Dedifferentiated amniotic fluid mesenchymal stem cell (primary cell): ENCODE measurements at regions not wholly inside any gene's neighbourhood (a gene's known extent, or its start where the extent isn't known, plus 50 kb on each side); places are given as distances from the start of the nearest gene placed in this dataset.
A peak's percentile ranks its signal among the peaks of the same experiment; 100 is the strongest.

ENCODE experiments used
- DNase-seq: peaks from one replicate; pipeline ENCODE4 v3.0.0-alpha.2; 2016; ENCODE audit errors: extremely low spot score

DNA sequence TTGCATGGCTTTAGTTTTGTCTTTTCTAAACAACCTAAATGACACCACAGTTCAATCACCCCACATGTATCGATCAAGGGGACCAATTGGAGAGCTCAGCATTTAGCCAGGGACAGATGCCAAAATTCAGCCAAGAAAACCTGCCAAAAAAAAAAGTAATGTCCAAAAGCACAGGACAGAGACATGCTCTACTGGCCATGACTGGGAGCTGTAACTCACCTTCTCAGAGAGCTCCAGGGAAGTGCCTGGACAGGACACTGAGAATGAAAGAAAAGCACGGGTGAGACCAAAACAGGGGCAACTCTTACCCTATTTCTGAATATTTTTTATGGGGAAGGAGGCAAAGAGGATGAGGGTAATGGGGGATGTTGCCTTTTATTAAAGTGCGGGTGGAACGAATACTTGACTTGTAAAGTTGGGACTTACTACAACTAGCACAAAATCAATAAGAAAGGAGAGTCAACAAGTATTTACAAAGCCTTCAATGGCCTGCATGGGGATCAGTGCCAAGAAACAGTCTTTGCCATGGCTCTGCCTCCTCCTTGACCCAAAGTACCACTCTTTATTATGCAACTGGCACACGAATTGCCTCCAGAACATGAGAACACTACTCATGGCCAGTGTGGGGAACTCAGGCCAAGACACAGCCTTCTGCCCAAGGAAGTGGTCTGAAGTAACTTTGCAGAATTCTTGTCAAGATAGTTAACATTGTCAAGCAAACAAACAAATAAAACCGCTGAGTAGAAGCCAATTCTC, 72.9 kb upstream of the HK2 start:
- no peak for DNase-seq

DNA sequence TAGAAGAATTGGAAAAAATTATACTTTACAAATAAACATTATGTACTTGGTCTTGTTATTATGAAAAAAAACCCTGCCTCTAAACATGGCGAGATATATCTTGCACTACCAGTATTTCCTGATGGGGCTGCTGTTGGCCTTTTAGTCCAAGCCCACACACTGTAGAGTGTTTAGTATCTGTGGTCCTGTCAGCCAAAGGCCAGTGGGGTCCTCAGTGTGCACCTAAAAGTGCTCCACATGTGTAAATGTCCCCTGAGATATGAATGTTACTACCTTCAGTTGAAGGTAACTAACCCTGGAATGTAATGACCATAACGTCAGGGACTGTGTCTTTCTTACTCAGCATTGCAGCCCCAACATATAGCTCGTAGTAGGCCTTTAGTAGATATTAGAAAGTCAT, 71.1 kb upstream of the HK2 start:
- DNase-seq, result no peak

GRCh38 chr2:74763962-74764428, 69.9 kb upstream of the HK2 start:
- no peak for DNase-seq

DNA sequence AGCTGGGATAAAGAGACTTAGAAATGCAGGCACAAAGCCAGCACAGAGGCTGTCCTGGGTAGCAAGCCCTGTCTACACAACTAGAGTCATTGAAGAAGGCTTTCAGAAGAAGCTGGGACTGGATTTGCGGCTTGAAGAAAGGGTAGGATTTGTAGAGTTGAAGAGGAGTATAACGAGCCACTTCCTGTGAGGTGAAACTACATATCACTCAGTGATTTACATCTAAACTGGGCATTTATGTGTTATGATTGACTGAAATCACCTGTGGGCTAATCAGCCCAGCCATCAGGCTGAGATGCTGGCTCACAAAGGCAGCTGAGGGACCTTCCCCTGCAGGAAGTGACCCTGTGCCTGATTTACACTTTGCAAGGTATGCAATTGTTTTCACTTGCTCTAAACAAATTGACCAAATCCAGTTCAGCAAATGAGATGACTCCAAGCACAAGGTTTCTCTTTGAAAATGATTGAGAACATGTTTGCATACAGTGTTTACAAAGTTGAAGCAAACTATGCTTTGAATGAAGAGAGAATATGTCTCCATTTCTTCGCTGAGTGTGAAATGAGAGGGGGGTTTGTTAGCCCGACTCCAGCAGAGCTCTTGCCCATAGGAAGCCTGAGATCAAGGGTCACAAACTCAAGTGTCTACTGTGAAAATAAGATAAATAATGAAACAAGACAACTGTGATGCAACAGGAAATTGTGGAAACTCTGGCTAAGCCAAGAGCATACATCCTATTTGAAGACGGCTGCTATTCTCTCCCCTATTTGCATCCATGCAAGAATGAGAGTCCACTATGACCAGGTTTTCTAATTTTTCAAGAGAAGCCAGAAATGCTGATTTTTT, 69.3 kb upstream of the HK2 start:
- no peak for DNase-seq

GRCh38 chr2:74766780-74767179, 67.1 kb upstream of the HK2 start:
- DNase-seq, result no peak

GRCh38 chr2:74767618-74768017, 66.3 kb upstream of the HK2 start:
- no peak for DNase-seq

- DNase-seq, result peak; percentile 70
Observed at GRCh38 chr2:74768401-74768914, 65.5 kb upstream of the HK2 start.

- DNase-seq, result no peak
Observed at GRCh38 chr2:74772046-74772445, 61.9 kb upstream of the HK2 start.

GRCh38 chr2:74777161-74777900, 56.6 kb upstream of the HK2 start:
- DNase-seq, result no peak

DNA sequence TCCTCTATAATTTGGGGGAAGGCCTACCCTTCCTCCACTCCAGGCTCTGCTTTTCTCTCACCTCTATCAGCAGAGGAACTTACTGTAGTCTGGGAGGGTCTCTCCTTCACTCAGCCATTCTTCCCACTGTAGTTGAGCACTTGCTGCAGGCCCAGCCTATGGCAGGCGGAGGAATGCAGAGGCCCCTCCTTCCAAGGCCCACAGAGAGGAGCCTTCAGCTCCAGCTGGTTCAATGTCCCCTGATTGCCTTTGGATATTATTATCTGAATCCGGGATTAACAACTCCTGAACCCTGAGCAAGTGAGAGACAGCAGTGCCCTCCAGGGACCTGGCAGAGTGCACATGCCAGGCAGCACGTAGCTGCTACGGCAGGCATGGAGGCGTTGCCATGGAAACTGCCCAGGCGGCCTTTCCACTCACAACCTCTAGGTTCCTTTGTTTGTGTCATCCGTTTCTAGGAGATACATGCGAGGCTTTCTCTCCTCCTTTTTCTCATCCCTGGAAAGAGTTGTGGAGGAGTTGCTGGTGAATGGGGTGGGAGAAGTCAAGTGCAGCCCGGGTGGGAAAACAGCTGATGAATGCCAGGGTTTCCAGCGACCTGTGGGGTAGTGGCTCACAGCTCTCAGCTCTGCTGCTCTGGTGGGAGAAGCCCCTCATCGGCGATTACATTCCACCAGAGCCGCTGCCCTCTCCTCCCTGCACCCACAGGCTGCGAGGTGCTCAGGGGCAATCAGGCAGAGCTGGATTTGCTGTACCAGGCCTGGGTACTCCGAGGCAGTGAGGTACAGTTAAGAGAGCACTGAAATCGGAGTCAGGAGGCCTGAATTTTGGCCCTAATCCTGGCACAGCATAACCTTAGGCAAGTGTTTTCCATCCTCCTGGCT, 55.3 kb upstream of the HK2 start:
- DNase-seq, result no peak

DNA sequence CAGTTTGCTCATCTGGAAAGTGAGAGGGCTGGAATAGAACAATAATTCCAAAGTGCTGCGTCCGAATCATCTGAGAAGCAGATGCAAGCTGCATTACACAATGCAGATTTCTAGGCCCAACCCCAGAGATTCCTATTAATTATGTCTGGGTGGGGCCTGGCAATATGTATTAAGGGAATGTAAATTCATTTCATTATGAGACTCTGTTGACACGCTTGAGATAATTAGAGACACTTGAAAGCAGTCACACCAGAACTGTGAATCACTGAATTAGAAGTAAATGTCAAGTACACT, 54.7 kb upstream of the HK2 start:
- DNase-seq, result no peak

DNA sequence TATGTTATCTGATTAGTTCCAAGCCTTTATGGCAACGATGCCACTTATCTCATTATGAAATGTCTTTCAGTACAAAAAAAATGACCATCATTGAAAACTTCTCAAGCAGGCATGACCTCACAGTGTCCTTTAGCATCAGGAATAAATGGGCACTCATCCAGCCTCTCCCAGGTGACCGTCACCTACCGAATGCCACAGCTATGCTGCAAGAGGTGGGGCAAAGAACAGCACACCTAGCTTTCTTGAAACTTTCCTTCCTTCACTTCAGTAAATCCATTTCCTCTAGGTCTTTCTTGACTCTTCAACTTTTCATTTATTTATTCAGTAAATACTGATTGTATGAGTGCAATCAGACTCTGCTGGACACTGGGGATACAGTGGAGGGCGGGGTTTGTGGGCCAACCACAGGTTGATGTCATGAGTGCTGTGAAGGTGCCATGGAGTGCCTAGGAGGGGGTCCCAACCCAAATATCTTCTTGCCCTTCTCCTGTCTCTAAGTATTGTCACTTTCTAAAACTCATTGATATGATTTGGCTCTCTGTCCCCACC, 54.3 kb upstream of the HK2 start:
- no peak for DNase-seq
